K562 (cell line): ENCODE measurements at regions not wholly inside any gene's neighbourhood (a gene's known extent, or its start where the extent isn't known, plus 50 kb on each side); places are given as distances from the start of the nearest gene placed in this dataset.
A peak's percentile ranks its signal among the peaks of the same experiment; 100 is the strongest.

Source experiments
- ATAC-seq: fragments of 200-7000 bp; cut with Tn5 transposase; 3 replicates; pipeline ENCODE4 v1.9.1; 2020; ENCODE audit warnings: moderate library complexity
- BruUV-seq: library from RNA; stranded (reverse); fragments of 400-500 nt; replicated peaks from 2 replicates; lab custom pipeline; 2021; lab: Mats Ljungman, UMichigan
- CTCF ChIA-PET: fragments of 300-600 bp; formaldehyde crosslinking; extraction: SDS; loops from one replicate; lab custom pipeline; 2021; ENCODE audit warnings: low intra/inter-chr PET ratio; lab: Yijun Ruan, JAX
- POLR2A ChIA-PET: fragments of 300-600, 350-650 bp; sonication (Branson Sonifier 250); formaldehyde crosslinking; extraction: SDS; loops from one replicate; lab custom pipeline; 2021; ENCODE audit warnings: antibody characterized with exemption, inconsistent platforms; lab: Yijun Ruan, JAX
- DNase-seq, 4 experiments: peaks; one replicate each; pipeline versions ENCODE4 v3.0.0 to v3.0.0-alpha.2; 2011 to 2018; ENCODE audit warnings: low spot score in 3 of 4, mixed read lengths in 3 of 4; ENCODE audit errors: extremely low read depth in 1 of 4
- FAIRE-seq: peaks from 2 replicates; lab custom pipeline; 2011; peaks lifted over from hg19 to GRCh38; lab: Jason Lieb, UNC
- H2AFZ ChIP-seq: 2 replicates; pipeline ENCODE4 v1.6.0; 2011; ENCODE audit warnings: low read depth, low read length, control low read depth, inconsistent platforms
- H3K27ac ChIP-seq: fragments of 200-600 bp; 3 replicates; pipeline ENCODE4 v1.8.0; 2011; ENCODE audit warnings: low read depth, mild to moderate bottlenecking, control low read depth, inconsistent platforms, low read length, moderate library complexity, mixed read lengths; ENCODE audit errors: extremely low read depth
- H3K27me3 ChIP-seq, 2 experiments: fragments of 300-600 bp in 1 of 2; 2 replicates in 1 of 2; 3 replicates in 1 of 2; pipeline versions ENCODE4 v1.6.0 to v1.8.0; 2011; ENCODE audit warnings: inconsistent platforms in 2 of 2, low read length in 2 of 2, mild to moderate bottlenecking in 1 of 2, mixed read lengths in 1 of 2, moderate library complexity in 1 of 2; ENCODE audit not compliant: control insufficient read depth in 2 of 2, insufficient read depth in 2 of 2
- H3K36me3 ChIP-seq: fragments of 300-600 bp; 3 replicates; pipeline ENCODE4 v1.8.0; 2011; ENCODE audit warnings: mild to moderate bottlenecking, low read length, inconsistent platforms; ENCODE audit not compliant: control insufficient read depth, insufficient read depth
- H3K4me1 ChIP-seq, 2 experiments: fragments of 200-600 bp in 1 of 2; replicated peaks in 1 of 2; 2 replicates in 1 of 2; 3 replicates in 1 of 2; pipeline versions ENCODE4 v1.5.1 to v1.8.0; 2011; ENCODE audit warnings: inconsistent platforms in 2 of 2, low read length in 2 of 2, mild to moderate bottlenecking in 1 of 2, mixed read lengths in 1 of 2, moderate library complexity in 1 of 2; ENCODE audit not compliant: control insufficient read depth in 2 of 2, insufficient read depth in 2 of 2
- H3K4me2 ChIP-seq: 2 replicates; pipeline ENCODE4 v1.6.1; 2011; ENCODE audit warnings: low read length, control low read depth, inconsistent platforms, mixed read lengths; ENCODE audit not compliant: insufficient read depth
- H3K4me3 ChIP-seq: fragments of 200-600 bp; sonication (generic), shearing (Covaris generic); 2 replicates; pipeline ENCODE4 v1.5.1; 2016; ENCODE audit warnings: control low read depth, inconsistent platforms
- H3K79me2 ChIP-seq: fragments of 200-600 bp; 3 replicates; pipeline ENCODE4 v1.8.0; 2011; ENCODE audit warnings: low read length, inconsistent platforms; ENCODE audit not compliant: control insufficient read depth, insufficient read depth
- H3K9ac ChIP-seq, 2 experiments: 2 replicates each; pipeline versions ENCODE4 v1.6.0 to v1.6.1; 2011; ENCODE audit warnings: low read depth in 2 of 2, low read length in 2 of 2, control low read depth in 1 of 2, inconsistent platforms in 1 of 2, mild to moderate bottlenecking in 1 of 2, mixed read lengths in 1 of 2; ENCODE audit not compliant: insufficient read depth in 1 of 2
- H3K9me1 ChIP-seq: one replicate; pipeline ENCODE4 v1.6.0; 2011; ENCODE audit warnings: inconsistent platforms, mild to moderate bottlenecking, low read length, moderate library complexity; ENCODE audit not compliant: control insufficient read depth, insufficient read depth
- H3K9me3 ChIP-seq: replicated peaks from 2 replicates; pipeline ENCODE4 v1.5.1; 2011; ENCODE audit warnings: low read depth, low read length, inconsistent platforms; ENCODE audit not compliant: control insufficient read depth, insufficient read depth
- H4K20me1 ChIP-seq: replicated peaks from 2 replicates; pipeline ENCODE4 v1.6.1; 2011; ENCODE audit warnings: low read length, inconsistent platforms, mixed read lengths; ENCODE audit not compliant: control insufficient read depth, insufficient read depth
- DLX4 ChIP-seq: fragments of 250-450 bp; sonication (Bioruptor Pico); IDR thresholded peaks from 2 replicates; pipeline ENCODE4 v1.6.1; 2021; ENCODE audit warnings: mild to moderate bottlenecking
- ERF ChIP-seq: fragments of 450-650 bp; formaldehyde crosslinking; IDR thresholded peaks from 2 replicates; pipeline ENCODE4 v1.4.0; 2020; ENCODE audit warnings: mild to moderate bottlenecking, mixed read lengths
- ESRRA ChIP-seq: fragments of 450-650 bp; IDR thresholded peaks from 2 replicates; pipeline ENCODE4 v1.6.1; 2014; ENCODE audit warnings: low read depth, mild to moderate bottlenecking, moderate library complexity, borderline replicate concordance
- IFI16 ChIP-seq: fragments of 250-450 bp; sonication (Bioruptor Pico); IDR thresholded peaks from 2 replicates; pipeline ENCODE4 v2.1.2; 2022; ENCODE audit warnings: mild to moderate bottlenecking, inconsistent platforms
- LARP7 ChIP-seq: fragments of 450-650 bp; IDR thresholded peaks from 2 replicates; pipeline ENCODE4 v1.6.1; 2016
- MNT ChIP-seq, 2 experiments: fragments of 450-650 bp; conservative IDR thresholded peaks; 2 replicates each; pipeline ENCODE4 v1.6.1; 2017; ENCODE audit warnings: mild to moderate bottlenecking in 2 of 2, moderate library complexity in 2 of 2
- POLR3A ChIP-seq: IDR thresholded peaks from 2 replicates; pipeline ENCODE4 v1.6.1; 2011; ENCODE audit warnings: borderline replicate concordance, mild to moderate bottlenecking, moderate library complexity; ENCODE audit not compliant: insufficient read length, insufficient read depth; ENCODE audit errors: extremely low read depth
- RHOXF2B ChIP-seq: fragments of 250-450 bp; sonication (Bioruptor Pico); conservative IDR thresholded peaks from 2 replicates; pipeline ENCODE4 v1.5.1; 2021
- RNF2 ChIP-seq: sonication (generic); IDR thresholded peaks from 2 replicates; pipeline ENCODE4 v1.6.1; 2016
- SAP30 ChIP-seq: fragments of 200-600 bp; sonication (generic); IDR thresholded peaks from 2 replicates; pipeline ENCODE4 v1.6.1; 2012; ENCODE audit warnings: borderline replicate concordance, low read depth, mild to moderate bottlenecking, moderate library complexity, low read length, control low read depth, inconsistent platforms; ENCODE audit not compliant: insufficient read depth, poor library complexity, severe bottlenecking
- TAF15 ChIP-seq: fragments of 200-400 bp; formaldehyde crosslinking; IDR thresholded peaks from 2 replicates; pipeline ENCODE4 v1.6.1; 2017; ENCODE audit warnings: mild to moderate bottlenecking, low read depth, low read length, moderate library complexity
- TAL1 ChIP-seq: fragments of 450-650 bp; IDR thresholded peaks from 2 replicates; pipeline ENCODE4 v1.6.1; 2016; ENCODE audit warnings: mild to moderate bottlenecking
- ZBTB43 ChIP-seq: sonication (generic); formaldehyde crosslinking; IDR thresholded peaks from 2 replicates; pipeline ENCODE4 v1.8.0; 2023; ENCODE audit warnings: mild to moderate bottlenecking, missing genetic modification reagents
- ZNF408 ChIP-seq: fragments of 250-450 bp; sonication (Bioruptor Pico); IDR thresholded peaks from 2 replicates; pipeline ENCODE4 v1.4.0; 2020; ENCODE audit warnings: low read depth, mild to moderate bottlenecking, moderate library complexity
- ZNF444 ChIP-seq: fragments of 250-450 bp; sonication (Bioruptor Pico); IDR thresholded peaks from 2 replicates; pipeline ENCODE4 v1.4.0; 2020; ENCODE audit warnings: mild to moderate bottlenecking, moderate library complexity
- ZNF57 ChIP-seq: fragments of 450-650 bp; formaldehyde crosslinking; IDR thresholded peaks from 2 replicates; pipeline ENCODE4 v1.4.0; 2020; ENCODE audit warnings: mild to moderate bottlenecking, moderate library complexity
- WGBS: fragments of 100-300 bp; shearing (Covaris generic); methylation state at CpG from one replicate; pipeline ENCODE4 v1.1.6; 2016; ENCODE audit warnings: low coverage, mixed read lengths; ENCODE audit not compliant: insufficient coverage; ENCODE audit errors: missing lambda C conversion rate; 5-methylcytosine and 5-hydroxymethylcytosine counted together
- in situ Hi-C: fragments of 300-500 bp; cut with MboI; formaldehyde crosslinking; loops from 4 replicates; pipeline ENCODE4 v1.15.0; 2018; ENCODE audit warnings: inconsistent platforms, mixed read lengths
- intact Hi-C: fragments of 100-400 bp; cut with micrococcal nuclease; formaldehyde crosslinking; loops from 2 replicates; pipeline ENCODE4 v1.14.2; 2022

- TF ChIP-seq TAL1 (peak; percentile 22; the same call in 1 of the 2 replicates), MNT (conservative IDR thresholded peaks at IDR 0.05) (peak; percentile 38 to 54; a peak in 3 of 4 replicates), ESRRA (no peak)
These were observed 76.7 kb upstream of the MTPN start (continued) for GRCh38 chr7:136053689-136054485.

- CTCF ChIA-PET = no interaction called here
- no TSS peak for BruUV-seq
- TF ChIP-seq DLX4 (CRISPR knock-in tag) = no peak
- TF ChIP-seq SAP30 = no peak
- no peak for TF ChIP-seq ZNF408 (CRISPR knock-in tag)
- TF ChIP-seq RHOXF2B (CRISPR knock-in tag) = no peak
- TF ChIP-seq ZNF57 (CRISPR knock-in tag) = no peak
- TF ChIP-seq ZBTB43 (CRISPR knock-in tag) = no peak
- TF ChIP-seq IFI16 (CRISPR knock-in tag) = no peak
- TF ChIP-seq POLR3A = no peak
- TF ChIP-seq ZNF444 = no peak
- no peak for TF ChIP-seq RNF2
- TF ChIP-seq TAF15 = no peak
- no peak for TF ChIP-seq LARP7
- TF ChIP-seq ERF (CRISPR knock-in tag) = no peak
These were observed 74.2 kb upstream of the MTPN start for GRCh38 chr7:136051203-136051928.

More at GRCh38 chr7:136051203-136051928, 74.2 kb upstream of the MTPN start:
- H3K4me1 ChIP-seq = peaks cover 4 to 30% of the 10 kb centered on the region in 2 experiments; a peak in 3 of 5 replicates
- H3K27me3 ChIP-seq = no peaks in the 10 kb centered on the region
- no peak overlapping the region for H3K9ac ChIP-seq
- intact Hi-C loops (no loop called here), in situ Hi-C loops (no loop called here)
- no peak overlapping the region for H3K27ac ChIP-seq
- no peaks in the 10 kb centered on the region for H3K79me2 ChIP-seq
- 0 out of 2 replicates have a peak, but pooled peaks cover 3% of the 10 kb centered on the region for H3K9me3 ChIP-seq
- H4K20me1 ChIP-seq = no peaks in the 10 kb centered on the region
- FAIRE-seq (no peak), DNase-seq (no peak), ATAC-seq (peak; percentile 8)
- no peaks in the 10 kb centered on the region for H3K9me1 ChIP-seq
- POLR2A ChIA-PET = interaction anchor here (1.3 to 1.4 kb wide), 2 partner anchors 11 to 28 kb away, joined by 3 to 5 read pairs; no protein-coding TSS in a partner anchor
- 25% methylated on average over 6 of the region's 6 CpGs for WGBS
- H3K4me2 ChIP-seq = no peak overlapping the region
- no peak overlapping the region for H3K4me3 ChIP-seq
- H2AFZ ChIP-seq = peak overlapping the region; percentile 3
- H3K36me3 ChIP-seq = no peaks in the 10 kb centered on the region
